ENCODE measurements at regions not wholly inside any gene's neighbourhood (a gene's known extent, or its start where the extent isn't known, plus 50 kb on each side); places are given as distances from the start of the nearest gene placed in this dataset.
A peak's percentile ranks its signal among the peaks of the same experiment; 100 is the strongest.

GRCh38 chr17:12277827-12278226 is 257.1 kb downstream of the MAP2K4 start:
- DNase-seq (ENCODE audit: low spot score): no peak
- intact Hi-C loops (cut with DNase I): no loop called here

- intact Hi-C loops (cut with DNase I): no loop called here
- no peak for DNase-seq (ENCODE audit: low spot score)
These were observed 261.4 kb downstream of the MAP2K4 start for GRCh38 chr17:12282056-12282455.

- DNase-seq (ENCODE audit: low spot score): no peak
- intact Hi-C loops (cut with DNase I): no loop called here
These were observed 267.3 kb downstream of the MAP2K4 start for GRCh38 chr17:12287953-12288352.

GRCh38 chr17:12290207-12290606 is 269.5 kb downstream of the MAP2K4 start:
- peak; percentile 85 for DNase-seq (ENCODE audit: low spot score)
- intact Hi-C loops (cut with DNase I): no loop called here

- intact Hi-C loops (cut with DNase I): no loop called here
These were observed 275.5 kb downstream of the MAP2K4 start for GRCh38 chr17:12296209-12296625.

GRCh38 chr17:12301551-12301950 is 280.9 kb downstream of the MAP2K4 start:
- DNase-seq (ENCODE audit: low spot score): no peak
- intact Hi-C loops (cut with DNase I): no loop called here

More at GRCh38 chr17:12296209-12296625, 275.5 kb downstream of the MAP2K4 start:
- DNase-seq (ENCODE audit: low spot score): no peak

- intact Hi-C loops (cut with DNase I): no loop called here
- no peak for DNase-seq (ENCODE audit: low spot score)
These were observed 282.0 kb downstream of the MAP2K4 start for GRCh38 chr17:12302711-12303110.

GRCh38 chr17:12310811-12311210 is 290.1 kb downstream of the MAP2K4 start:
- DNase-seq (ENCODE audit: low spot score): no peak
- intact Hi-C loops (cut with DNase I): no loop called here

- DNase-seq (ENCODE audit: low spot score): no peak
These were observed 292.0 kb downstream of the MAP2K4 start for GRCh38 chr17:12312692-12313091.

GRCh38 chr17:12313786-12314185 is 293.1 kb downstream of the MAP2K4 start:
- no peak for DNase-seq (ENCODE audit: low spot score)

More at GRCh38 chr17:12312692-12313091, 292.0 kb downstream of the MAP2K4 start:
- intact Hi-C loops (cut with DNase I): loop anchor here in 1 of 2 donors (2.0 kb wide), 1 partner anchor 28 kb away; no protein-coding TSS in a partner anchor

GRCh38 chr17:12316021-12316420 is 295.3 kb downstream of the MAP2K4 start:
- no peak for DNase-seq (ENCODE audit: low spot score)
- intact Hi-C loops (cut with DNase I): no loop called here

More at GRCh38 chr17:12313786-12314185, 293.1 kb downstream of the MAP2K4 start:
- intact Hi-C loops (cut with DNase I): loop anchor here in 1 of 2 donors (2.0 kb wide), 1 partner anchor 29 kb away; no protein-coding TSS in a partner anchor

GRCh38 chr17:12318571-12319266 is 298.0 kb downstream of the MAP2K4 start:
- intact Hi-C loops (cut with DNase I): no loop called here
- DNase-seq (ENCODE audit: low spot score): no peak

- DNase-seq (ENCODE audit: low spot score): no peak
- intact Hi-C loops (cut with DNase I): no loop called here
These were observed 299.6 kb downstream of the MAP2K4 start for GRCh38 chr17:12320286-12320685.

GRCh38 chr17:12328204-12328603 is 307.5 kb downstream of the MAP2K4 start:
- intact Hi-C loops (cut with DNase I): no loop called here
- DNase-seq (ENCODE audit: low spot score): no peak

- DNase-seq (ENCODE audit: low spot score): no peak
- intact Hi-C loops (cut with DNase I): no loop called here
These were observed 309.8 kb downstream of the MAP2K4 start for GRCh38 chr17:12330456-12330855.

GRCh38 chr17:12341328-12341727 is 320.7 kb downstream of the MAP2K4 start:
- no peak for DNase-seq (ENCODE audit: low spot score)
- intact Hi-C loops (cut with DNase I): loop anchor here in 1 of 2 donors (5.0 kb wide), 1 partner anchor 559 kb away; no protein-coding TSS in a partner anchor

- intact Hi-C loops (cut with DNase I): loop anchor here in 1 of 2 donors (5.0 kb wide), 1 partner anchor 560 kb away; no protein-coding TSS in a partner anchor
- DNase-seq (ENCODE audit: low spot score): no peak
These were observed 321.5 kb downstream of the MAP2K4 start for GRCh38 chr17:12342161-12342560.

- intact Hi-C loops (cut with DNase I): loop anchor here in 1 of 2 donors (5.0 kb wide), 1 partner anchor 561 kb away; no protein-coding TSS in a partner anchor
- DNase-seq (ENCODE audit: low spot score): no peak
These were observed 322.1 kb downstream of the MAP2K4 start for GRCh38 chr17:12342609-12343435.

- DNase-seq (ENCODE audit: low spot score): no peak
- intact Hi-C loops (cut with DNase I): no loop called here
These were observed 317.2 kb upstream of the MYOCD start for GRCh38 chr17:12348476-12348875.

GRCh38 chr17:12349297-12349696 is 316.4 kb upstream of the MYOCD start:
- no peak for DNase-seq (ENCODE audit: low spot score)
- intact Hi-C loops (cut with DNase I): no loop called here
